Prostate gland (tissue), 2 donors: ENCODE measurements at regions not wholly inside any gene's neighbourhood (a gene's known extent, or its start where the extent isn't known, plus 50 kb on each side); places are given as distances from the start of the nearest gene placed in this dataset.

Source experiments
- CTCF ChIP-seq, 4 experiments: fragments of 200-600 bp in 2 of 4; fragments of 450-650 bp in 2 of 4; sonication (generic) in 2 of 4; IDR thresholded peaks; 1 replicate in 3 of 4; 2 replicates in 1 of 4; pipeline ENCODE4 v1.5.1; 2016 to 2019; ENCODE audit warnings: antibody characterized with exemption in 4 of 4, mild to moderate bottlenecking in 2 of 4, moderate library complexity in 2 of 4
- POLR2A ChIP-seq: fragments of 450-650 bp; IDR thresholded peaks from one replicate; pipeline ENCODE4 v1.6.1; 2016; ENCODE audit warnings: antibody characterized with exemption, mild to moderate bottlenecking
- POLR2AphosphoS5 ChIP-seq: sonication (generic); formaldehyde crosslinking; IDR thresholded peaks from one replicate; pipeline ENCODE4 v1.6.1; 2017; ENCODE audit warnings: antibody characterized with exemption

- no peak for TF ChIP-seq CTCF (IDR thresholded peaks at IDR 0.05)
- TF ChIP-seq POLR2A, result no peak
- TF ChIP-seq POLR2AphosphoS5, result no peak
These were observed 134.8 kb upstream of the IGF1R start for GRCh38 chr15:98513428-98513986.
